ENCODE measurements at regions not wholly inside any gene's neighbourhood (a gene's known extent, or its start where the extent isn't known, plus 50 kb on each side); places are given as distances from the start of the nearest gene placed in this dataset.

DNA sequence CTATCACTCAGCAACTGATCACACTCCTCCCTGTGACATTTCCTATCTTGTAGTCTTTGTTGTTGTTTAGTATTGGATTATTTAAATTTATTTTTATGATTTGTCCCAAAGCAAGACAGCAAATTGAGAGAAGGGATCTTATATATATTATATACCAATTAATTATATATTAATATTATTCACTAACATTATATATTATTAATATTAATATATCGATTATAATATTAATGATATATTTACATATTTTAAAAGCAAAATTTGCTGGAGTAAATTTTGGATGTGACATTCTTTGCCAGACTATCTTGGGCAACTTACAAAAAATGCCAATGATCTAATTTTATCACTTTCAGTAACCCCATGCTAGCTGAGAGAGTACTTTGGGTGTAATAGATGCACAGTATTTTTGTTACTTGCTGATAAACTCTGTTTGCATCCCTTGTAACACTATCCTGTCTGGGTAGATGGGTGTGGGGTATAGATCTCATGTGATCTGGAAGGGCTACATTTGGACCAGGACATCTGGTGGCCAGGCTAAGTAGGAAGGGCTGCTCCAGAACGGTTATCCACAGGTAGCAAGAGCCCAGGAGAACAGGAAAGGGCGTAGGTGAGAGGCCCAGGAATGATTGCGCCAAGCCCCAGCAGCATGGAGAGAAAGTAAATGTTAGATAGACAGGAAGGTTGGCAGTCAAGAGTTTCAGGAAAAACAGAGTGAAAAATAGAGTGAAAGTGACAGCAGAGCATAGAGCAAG is 608.6 kb upstream of the KIRREL3 start:
- H3K27ac ChIP-seq (replicated peaks), result no peak overlapping the region
- H3K4me1 ChIP-seq, result no peaks in the 10 kb centered on the region
- H3K36me3 ChIP-seq, result no peaks in the 10 kb centered on the region
- no peaks in the 10 kb centered on the region for H3K27me3 ChIP-seq (ENCODE audit: low read depth)
- no peak overlapping the region for H3K4me3 ChIP-seq
- DNase-seq, result no peak
- H3K9me3 ChIP-seq (replicated peaks), result no peaks in the 10 kb centered on the region
- intact Hi-C loops (cut with micrococcal nuclease), result no loop called here
- TF ChIP-seq, protein P1, sequence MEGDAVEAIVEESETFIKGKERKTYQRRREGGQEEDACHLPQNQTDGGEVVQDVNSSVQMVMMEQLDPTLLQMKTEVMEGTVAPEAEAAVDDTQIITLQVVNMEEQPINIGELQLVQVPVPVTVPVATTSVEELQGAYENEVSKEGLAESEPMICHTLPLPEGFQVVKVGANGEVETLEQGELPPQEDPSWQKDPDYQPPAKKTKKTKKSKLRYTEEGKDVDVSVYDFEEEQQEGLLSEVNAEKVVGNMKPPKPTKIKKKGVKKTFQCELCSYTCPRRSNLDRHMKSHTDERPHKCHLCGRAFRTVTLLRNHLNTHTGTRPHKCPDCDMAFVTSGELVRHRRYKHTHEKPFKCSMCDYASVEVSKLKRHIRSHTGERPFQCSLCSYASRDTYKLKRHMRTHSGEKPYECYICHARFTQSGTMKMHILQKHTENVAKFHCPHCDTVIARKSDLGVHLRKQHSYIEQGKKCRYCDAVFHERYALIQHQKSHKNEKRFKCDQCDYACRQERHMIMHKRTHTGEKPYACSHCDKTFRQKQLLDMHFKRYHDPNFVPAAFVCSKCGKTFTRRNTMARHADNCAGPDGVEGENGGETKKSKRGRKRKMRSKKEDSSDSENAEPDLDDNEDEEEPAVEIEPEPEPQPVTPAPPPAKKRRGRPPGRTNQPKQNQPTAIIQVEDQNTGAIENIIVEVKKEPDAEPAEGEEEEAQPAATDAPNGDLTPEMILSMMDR (IDR thresholded peaks at IDR 0.05; ENCODE audit: borderline replicate concordance), result no peak

DNA sequence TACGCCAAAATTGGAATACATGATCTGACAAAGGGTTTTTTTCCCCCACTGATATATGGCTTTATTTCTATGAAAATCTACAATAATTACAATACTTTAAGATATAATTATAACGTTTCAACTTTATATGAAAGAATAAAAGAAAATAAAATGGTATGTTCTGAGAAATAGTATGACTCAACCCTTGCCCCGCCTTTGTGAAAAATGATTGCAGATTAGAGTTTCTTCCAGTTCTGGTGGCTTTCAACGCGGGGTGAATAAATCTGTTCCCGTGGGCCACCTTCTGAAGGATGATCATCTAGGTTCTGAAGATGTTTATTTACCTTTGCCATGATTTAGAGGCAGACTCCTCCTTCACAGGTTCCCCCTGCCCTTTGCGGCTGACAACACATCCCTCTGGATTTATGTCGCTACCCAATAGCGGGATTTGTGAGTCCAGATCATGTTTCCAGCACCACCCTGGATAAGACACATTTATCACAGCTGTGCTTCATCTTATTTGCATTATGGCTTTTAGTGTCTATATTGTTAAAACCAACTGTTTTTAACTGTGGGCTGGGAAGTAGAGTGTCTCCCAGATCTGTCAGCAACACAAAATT is 607.0 kb upstream of the KIRREL3 start:
- no peaks in the 10 kb centered on the region for H3K27me3 ChIP-seq (ENCODE audit: low read depth)
- TF ChIP-seq, protein P1 (IDR thresholded peaks at IDR 0.05; ENCODE audit: borderline replicate concordance), result no peak
- intact Hi-C loops (cut with micrococcal nuclease), result no loop called here

DNA sequence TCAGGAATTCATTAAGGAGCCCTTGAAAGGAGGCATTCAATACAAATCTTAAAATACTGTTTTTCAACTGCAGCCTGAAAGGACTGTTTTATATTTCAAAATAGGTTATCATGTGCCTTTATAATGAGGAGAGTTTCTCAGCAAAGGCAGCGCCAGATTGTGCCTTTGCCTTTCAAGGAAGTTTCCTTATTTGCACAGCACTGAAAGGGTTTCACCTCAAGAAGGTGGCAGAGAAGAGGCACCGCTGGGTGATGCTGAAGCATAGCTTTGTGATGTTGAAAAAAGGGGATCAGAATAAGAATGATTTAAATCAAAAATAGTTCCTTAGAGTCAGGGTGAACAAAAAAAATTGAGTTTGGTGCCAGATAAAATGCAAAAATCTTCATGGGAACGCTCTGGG is 601.0 kb upstream of the KIRREL3 start:
- H3K4me3 ChIP-seq, result no peak overlapping the region

More for the DNA sequence above, 607.0 kb upstream of the KIRREL3 start:
- no peaks in the 10 kb centered on the region for H3K9me3 ChIP-seq (replicated peaks)
- DNase-seq, result no peak
- H3K4me1 ChIP-seq, result no peaks in the 10 kb centered on the region
- no peaks in the 10 kb centered on the region for H3K36me3 ChIP-seq
- H3K27ac ChIP-seq (replicated peaks), result no peak overlapping the region
- H3K4me3 ChIP-seq, result no peak overlapping the region

DNA sequence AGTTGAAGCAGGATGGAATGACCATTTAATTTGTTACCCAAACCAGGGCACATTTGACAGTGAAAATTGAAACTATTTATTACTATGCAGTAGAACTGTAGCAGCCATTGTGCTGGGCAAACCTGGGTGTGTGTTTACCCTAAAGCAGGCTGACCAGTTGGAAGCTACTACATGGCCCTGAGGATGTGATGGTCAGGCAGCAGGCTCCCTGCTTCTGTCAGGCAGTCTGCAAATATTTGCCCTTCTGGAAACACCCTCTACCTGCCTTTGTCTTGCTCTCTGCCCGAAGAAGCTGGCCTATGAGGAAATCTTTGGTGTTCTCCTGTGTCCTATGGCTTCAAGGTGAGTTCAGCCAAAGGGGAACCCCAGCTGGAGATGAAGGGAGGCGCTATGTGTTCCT is 600.1 kb upstream of the KIRREL3 start:
- intact Hi-C loops (cut with micrococcal nuclease), result no loop called here
- no peak for DNase-seq
- H3K9me3 ChIP-seq (replicated peaks), result no peaks in the 10 kb centered on the region
- no peaks in the 10 kb centered on the region for H3K4me1 ChIP-seq
- H3K4me3 ChIP-seq, result no peak overlapping the region
- no peak overlapping the region for H3K27ac ChIP-seq (replicated peaks)
- no peaks in the 10 kb centered on the region for H3K36me3 ChIP-seq
- H3K27me3 ChIP-seq (ENCODE audit: low read depth), result no peaks in the 10 kb centered on the region
- TF ChIP-seq, protein P1 (IDR thresholded peaks at IDR 0.05; ENCODE audit: borderline replicate concordance), result no peak

More for the DNA sequence above, 601.0 kb upstream of the KIRREL3 start:
- H3K9me3 ChIP-seq (replicated peaks), result no peaks in the 10 kb centered on the region
- no peaks in the 10 kb centered on the region for H3K4me1 ChIP-seq
- H3K27ac ChIP-seq (replicated peaks), result no peak overlapping the region
- no peaks in the 10 kb centered on the region for H3K36me3 ChIP-seq
- no peak for DNase-seq
- no peaks in the 10 kb centered on the region for H3K27me3 ChIP-seq (ENCODE audit: low read depth)
- intact Hi-C loops (cut with micrococcal nuclease), result no loop called here
- TF ChIP-seq, protein P1 (IDR thresholded peaks at IDR 0.05; ENCODE audit: borderline replicate concordance), result no peak

DNA sequence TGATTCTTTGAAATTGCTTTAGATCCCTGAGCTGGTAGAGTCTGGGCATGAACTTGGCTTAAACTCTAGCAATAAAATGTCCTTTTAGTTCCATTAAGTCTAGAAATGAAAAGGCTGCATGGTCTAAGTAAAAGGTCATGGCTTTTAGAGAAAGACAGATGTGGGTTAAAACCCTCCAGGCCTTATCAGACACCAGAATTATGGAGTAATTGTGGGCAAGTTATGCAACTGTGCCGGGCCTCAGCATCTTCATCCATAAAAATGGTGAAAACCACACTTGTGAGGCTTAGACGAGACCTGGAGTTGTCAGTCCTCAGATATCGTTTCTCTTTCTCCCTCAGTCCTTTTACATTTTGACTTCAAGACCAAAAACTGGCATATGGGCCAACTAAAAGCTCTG is 597.9 kb upstream of the KIRREL3 start:
- intact Hi-C loops (cut with micrococcal nuclease), result no loop called here

More for the DNA sequence above, 597.9 kb upstream of the KIRREL3 start:
- TF ChIP-seq, protein P1 (IDR thresholded peaks at IDR 0.05; ENCODE audit: borderline replicate concordance), result no peak
- Histone ChIP-seq H3K4me1 (no peaks in the 10 kb centered on the region), H3K36me3 (no peaks in the 10 kb centered on the region), H3K9me3 (replicated peaks) (no peaks in the 10 kb centered on the region), H3K4me3 (no peak overlapping the region), H3K27ac (replicated peaks) (no peak overlapping the region), H3K27me3 (ENCODE audit: low read depth) (no peaks in the 10 kb centered on the region)
- DNase-seq, result no peak

Data from left ventricle myocardium inferior (tissue), 1 donor.